ENCODE measurements at regions not wholly inside any gene's neighbourhood (a gene's known extent, or its start where the extent isn't known, plus 50 kb on each side); places are given as distances from the start of the nearest gene placed in this dataset.

DNA sequence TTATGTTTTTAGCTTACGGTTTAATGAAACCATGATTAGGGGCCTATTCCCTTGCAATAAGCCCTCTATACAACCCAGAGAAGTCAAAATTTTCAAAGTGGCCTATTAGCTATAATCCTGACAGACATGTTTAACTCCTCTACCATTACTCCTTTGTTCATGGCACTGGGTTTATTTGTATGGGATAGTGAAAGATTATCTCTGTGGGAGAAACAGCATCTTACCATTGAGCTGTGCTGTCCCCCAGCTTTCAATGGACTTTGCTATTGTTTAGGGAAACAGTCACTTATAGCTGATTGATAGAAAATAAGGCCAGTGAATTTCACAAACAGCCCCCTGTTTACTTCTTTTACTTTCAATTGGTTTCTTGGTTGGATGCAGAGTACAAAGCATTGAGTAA lies 675.2 kb upstream of the GCFC2 start:
- no peak for TF ChIP-seq EZH2phosphoT487 (IDR thresholded peaks at IDR 0.05; ENCODE audit: borderline replicate concordance, low read length)
- TF ChIP-seq, protein P1, sequence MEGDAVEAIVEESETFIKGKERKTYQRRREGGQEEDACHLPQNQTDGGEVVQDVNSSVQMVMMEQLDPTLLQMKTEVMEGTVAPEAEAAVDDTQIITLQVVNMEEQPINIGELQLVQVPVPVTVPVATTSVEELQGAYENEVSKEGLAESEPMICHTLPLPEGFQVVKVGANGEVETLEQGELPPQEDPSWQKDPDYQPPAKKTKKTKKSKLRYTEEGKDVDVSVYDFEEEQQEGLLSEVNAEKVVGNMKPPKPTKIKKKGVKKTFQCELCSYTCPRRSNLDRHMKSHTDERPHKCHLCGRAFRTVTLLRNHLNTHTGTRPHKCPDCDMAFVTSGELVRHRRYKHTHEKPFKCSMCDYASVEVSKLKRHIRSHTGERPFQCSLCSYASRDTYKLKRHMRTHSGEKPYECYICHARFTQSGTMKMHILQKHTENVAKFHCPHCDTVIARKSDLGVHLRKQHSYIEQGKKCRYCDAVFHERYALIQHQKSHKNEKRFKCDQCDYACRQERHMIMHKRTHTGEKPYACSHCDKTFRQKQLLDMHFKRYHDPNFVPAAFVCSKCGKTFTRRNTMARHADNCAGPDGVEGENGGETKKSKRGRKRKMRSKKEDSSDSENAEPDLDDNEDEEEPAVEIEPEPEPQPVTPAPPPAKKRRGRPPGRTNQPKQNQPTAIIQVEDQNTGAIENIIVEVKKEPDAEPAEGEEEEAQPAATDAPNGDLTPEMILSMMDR (IDR thresholded peaks at IDR 0.05; ENCODE audit: low read depth, low read length, poor library complexity, severe bottlenecking), result no peak
